ENCODE measurements at regions not wholly inside any gene's neighbourhood (a gene's known extent, or its start where the extent isn't known, plus 50 kb on each side); places are given as distances from the start of the nearest gene placed in this dataset.

DNA sequence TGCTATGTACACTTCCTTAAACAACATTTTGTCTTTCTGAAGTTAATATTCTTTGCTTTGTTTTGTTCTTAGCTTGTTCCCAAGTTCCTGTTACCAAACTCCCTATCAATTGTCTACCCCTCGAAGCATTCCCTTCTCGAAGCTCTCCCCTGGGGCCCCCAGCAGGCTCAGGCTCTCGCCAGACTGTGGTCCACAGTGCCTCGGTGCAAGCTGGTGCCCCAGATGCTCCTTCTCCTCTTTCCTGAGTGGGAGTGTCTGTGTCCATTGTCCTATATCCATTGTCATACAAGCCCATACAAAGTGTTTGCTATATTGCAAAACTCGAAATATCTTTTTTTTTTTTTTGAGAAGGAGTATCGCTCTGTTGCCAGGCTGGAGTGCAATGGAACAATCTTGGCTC lies 51.7 kb upstream of the RTL6 start:
- TF ChIP-seq, protein P1, sequence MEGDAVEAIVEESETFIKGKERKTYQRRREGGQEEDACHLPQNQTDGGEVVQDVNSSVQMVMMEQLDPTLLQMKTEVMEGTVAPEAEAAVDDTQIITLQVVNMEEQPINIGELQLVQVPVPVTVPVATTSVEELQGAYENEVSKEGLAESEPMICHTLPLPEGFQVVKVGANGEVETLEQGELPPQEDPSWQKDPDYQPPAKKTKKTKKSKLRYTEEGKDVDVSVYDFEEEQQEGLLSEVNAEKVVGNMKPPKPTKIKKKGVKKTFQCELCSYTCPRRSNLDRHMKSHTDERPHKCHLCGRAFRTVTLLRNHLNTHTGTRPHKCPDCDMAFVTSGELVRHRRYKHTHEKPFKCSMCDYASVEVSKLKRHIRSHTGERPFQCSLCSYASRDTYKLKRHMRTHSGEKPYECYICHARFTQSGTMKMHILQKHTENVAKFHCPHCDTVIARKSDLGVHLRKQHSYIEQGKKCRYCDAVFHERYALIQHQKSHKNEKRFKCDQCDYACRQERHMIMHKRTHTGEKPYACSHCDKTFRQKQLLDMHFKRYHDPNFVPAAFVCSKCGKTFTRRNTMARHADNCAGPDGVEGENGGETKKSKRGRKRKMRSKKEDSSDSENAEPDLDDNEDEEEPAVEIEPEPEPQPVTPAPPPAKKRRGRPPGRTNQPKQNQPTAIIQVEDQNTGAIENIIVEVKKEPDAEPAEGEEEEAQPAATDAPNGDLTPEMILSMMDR (IDR thresholded peaks at IDR 0.05): no peak
- TF ChIP-seq EP300 (IDR thresholded peaks at IDR 0.05; ENCODE audit: low read depth) (no peak), POLR2AphosphoS5 (IDR thresholded peaks at IDR 0.05) (no peak)

Measured in transverse colon (tissue), 4 donors.